ENCODE measurements at regions not wholly inside any gene's neighbourhood (a gene's known extent, or its start where the extent isn't known, plus 50 kb on each side); places are given as distances from the start of the nearest gene placed in this dataset.

DNA sequence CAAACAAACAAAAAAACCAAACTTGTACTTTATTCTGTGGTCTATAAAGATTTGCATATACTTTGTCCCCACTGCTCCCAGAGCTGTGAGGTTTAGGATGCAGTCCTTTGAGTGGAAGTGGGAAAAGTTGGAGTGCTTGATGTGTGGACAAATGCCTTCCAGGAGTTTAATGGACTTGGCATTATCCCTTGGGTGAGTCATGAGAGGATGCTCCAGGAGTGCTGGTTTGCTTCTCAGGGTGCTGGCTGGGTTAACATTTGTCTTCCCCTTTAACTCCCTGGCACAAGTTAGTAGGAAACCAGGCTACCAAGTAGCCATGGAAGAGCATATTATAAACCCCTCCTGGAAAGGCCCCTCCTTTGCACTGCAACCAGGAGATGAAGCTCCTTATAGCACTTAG, 417.4 kb upstream of the RIOK2 start:
- TF ChIP-seq ARNT (IDR thresholded peaks at IDR 0.05) (no peak), SP1 (IDR thresholded peaks at IDR 0.05) (no peak), FOXA1 (IDR thresholded peaks at IDR 0.05) (no peak), TARDBP (IDR thresholded peaks at IDR 0.05) (no peak), PKNOX1 (IDR thresholded peaks at IDR 0.05) (no peak), SUZ12 (IDR thresholded peaks at IDR 0.05) (no peak)
